Mesenchymal stem cell (in vitro differentiated cells and primary cell): ENCODE measurements at regions not wholly inside any gene's neighbourhood (a gene's known extent, or its start where the extent isn't known, plus 50 kb on each side); places are given as distances from the start of the nearest gene placed in this dataset.

ENCODE experiments used
- DNase-seq: peaks from one replicate; pipeline ENCODE4 v3.0.0-alpha.2; 2013
- H2AFZ ChIP-seq: one replicate; pipeline ENCODE4 v1.6.1; 2013; ENCODE audit warnings: low read depth, mild to moderate bottlenecking, control low read depth, inconsistent platforms, low read length, moderate library complexity
- H2AK5ac ChIP-seq: 2 replicates; pipeline ENCODE4 v1.6.1; 2013; ENCODE audit warnings: low read length, moderate library complexity, mild to moderate bottlenecking, inconsistent platforms; ENCODE audit not compliant: severe bottlenecking
- H2BK120ac ChIP-seq: one replicate; pipeline ENCODE4 v1.6.1; 2013; ENCODE audit warnings: low read depth, mild to moderate bottlenecking, inconsistent platforms, low read length, moderate library complexity
- H2BK12ac ChIP-seq, 2 experiments: one replicate each; pipeline ENCODE4 v1.6.1; 2013; ENCODE audit warnings: inconsistent platforms in 2 of 2, low read length in 2 of 2, mild to moderate bottlenecking in 2 of 2, moderate library complexity in 2 of 2, control low read depth in 1 of 2
- H2BK15ac ChIP-seq: one replicate; pipeline ENCODE4 v1.6.1; 2013; ENCODE audit warnings: mild to moderate bottlenecking, low read depth, inconsistent platforms; ENCODE audit not compliant: poor library complexity, severe bottlenecking
- H2BK5ac ChIP-seq: 2 replicates; pipeline ENCODE4 v1.6.1; 2013; ENCODE audit warnings: low read depth, mild to moderate bottlenecking, low read length, control low read depth, inconsistent platforms; ENCODE audit not compliant: poor library complexity, severe bottlenecking
- H3K14ac ChIP-seq, 2 experiments: one replicate each; pipeline ENCODE4 v1.6.1; 2013; ENCODE audit warnings: inconsistent platforms in 2 of 2, low read length in 2 of 2, control low read depth in 1 of 2, mild to moderate bottlenecking in 1 of 2, moderate library complexity in 1 of 2
- H3K18ac ChIP-seq, 2 experiments: one replicate each; pipeline ENCODE4 v1.6.1; 2013; ENCODE audit warnings: inconsistent platforms in 2 of 2, low read length in 2 of 2, control low read depth in 1 of 2, low read depth in 1 of 2, mild to moderate bottlenecking in 1 of 2
- H3K23ac ChIP-seq, 2 experiments: one replicate each; pipeline ENCODE4 v1.6.1; 2013; ENCODE audit warnings: inconsistent platforms in 2 of 2, low read length in 2 of 2, mild to moderate bottlenecking in 2 of 2, moderate library complexity in 2 of 2, control low read depth in 1 of 2
- H3K27ac ChIP-seq: 2 replicates; pipeline ENCODE4 v1.5.1; 2013; ENCODE audit warnings: mild to moderate bottlenecking, moderate library complexity, low read length, control low read depth, inconsistent platforms; ENCODE audit not compliant: poor library complexity, severe bottlenecking
- H3K27me3 ChIP-seq, 2 experiments: 2 replicates each; pipeline versions ENCODE4 v1.6.1 to v1.7.0; 2013; ENCODE audit warnings: low read length in 2 of 2, mild to moderate bottlenecking in 2 of 2, moderate library complexity in 2 of 2, control low read depth in 1 of 2, inconsistent platforms in 1 of 2; ENCODE audit not compliant: control insufficient read depth in 1 of 2, insufficient read depth in 1 of 2
- H3K36me3 ChIP-seq, 2 experiments: 2 replicates each; pipeline versions ENCODE4 v1.6.1 to v1.7.0; 2013; ENCODE audit warnings: low read length in 2 of 2, control low read depth in 1 of 2, inconsistent platforms in 1 of 2, low read depth in 1 of 2, mild to moderate bottlenecking in 1 of 2; ENCODE audit not compliant: insufficient read depth in 2 of 2, control insufficient read depth in 1 of 2
- H3K4ac ChIP-seq, 2 experiments: one replicate each; pipeline ENCODE4 v1.6.1; 2013; ENCODE audit warnings: inconsistent platforms in 2 of 2, low read length in 2 of 2, mild to moderate bottlenecking in 2 of 2, moderate library complexity in 2 of 2, control low read depth in 1 of 2, low read depth in 1 of 2
- H3K4me1 ChIP-seq: 2 replicates; pipeline ENCODE4 v1.6.1; 2013; ENCODE audit warnings: low read depth, low read length, control low read depth; ENCODE audit not compliant: control insufficient read depth, insufficient read depth
- H3K4me2 ChIP-seq: 2 replicates; pipeline ENCODE4 v1.6.1; 2013; ENCODE audit warnings: low read length, mild to moderate bottlenecking, inconsistent platforms; ENCODE audit not compliant: poor library complexity, severe bottlenecking
- H3K4me3 ChIP-seq, 2 experiments: 2 replicates each; pipeline versions ENCODE4 v1.5.1 to v1.7.0; 2013; ENCODE audit warnings: low read length in 2 of 2, mild to moderate bottlenecking in 2 of 2, control low read depth in 1 of 2, low read depth in 1 of 2; ENCODE audit not compliant: insufficient read depth in 1 of 2
- H3K79me1 ChIP-seq: replicated peaks from 2 replicates; pipeline ENCODE4 v1.6.1; 2013; ENCODE audit warnings: mild to moderate bottlenecking, control low read depth, low read length, inconsistent platforms; ENCODE audit not compliant: poor library complexity, severe bottlenecking
- H3K9ac ChIP-seq: 2 replicates; pipeline ENCODE4 v1.7.0; 2013; ENCODE audit warnings: mild to moderate bottlenecking, low read length, moderate library complexity
- H3K9me3 ChIP-seq: 2 replicates; pipeline ENCODE4 v1.7.0; 2013; ENCODE audit warnings: mild to moderate bottlenecking, low read length; ENCODE audit not compliant: control insufficient read depth
- H4K8ac ChIP-seq: one replicate; pipeline ENCODE4 v1.6.1; 2013; ENCODE audit warnings: inconsistent platforms, mild to moderate bottlenecking, low read length, moderate library complexity
- H4K91ac ChIP-seq: one replicate; pipeline ENCODE4 v1.6.1; 2013; ENCODE audit warnings: mild to moderate bottlenecking, low read length, inconsistent platforms
- WGBS: methylation state at CpG from one replicate; pipeline ENCODE4 v1.1.7; 2013; ENCODE audit warnings: mixed read lengths; 5-methylcytosine and 5-hydroxymethylcytosine counted together

DNA sequence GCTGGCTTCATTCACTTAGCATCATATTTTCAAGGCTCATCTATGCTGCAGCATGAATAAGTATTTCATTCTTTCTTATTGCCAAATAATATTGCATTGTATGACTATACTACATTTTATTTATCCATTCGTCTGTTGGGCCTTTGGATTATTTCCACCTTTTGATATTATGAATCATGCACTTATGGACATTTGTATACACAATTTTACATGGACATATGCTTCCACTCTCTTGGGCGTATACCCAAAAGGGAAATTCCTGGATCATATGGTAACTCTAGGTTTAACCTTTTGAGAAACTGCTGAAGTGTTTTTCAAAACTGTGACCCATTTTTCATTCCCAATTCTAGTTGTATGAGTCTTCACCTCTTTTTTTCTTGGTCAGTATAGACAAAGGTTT, 80.3 kb upstream of the GNAI1 start:
- Histone ChIP-seq H3K27ac (no peak overlapping the region), H2AK5ac (no peak overlapping the region), H3K18ac (no peak overlapping the region), H3K14ac (no peak overlapping the region), H3K9me3 (no peaks in the 10 kb centered on the region), H3K79me1 (no peaks in the 10 kb centered on the region), H4K8ac (no peak overlapping the region), H3K36me3 (no peaks in the 10 kb centered on the region), H2BK5ac (no peak overlapping the region), H2AFZ (no peak overlapping the region), H2BK15ac (no peak overlapping the region), H3K27me3 (no peaks in the 10 kb centered on the region), H3K4me3 (no peak overlapping the region), H3K4me2 (no peak overlapping the region), H2BK12ac (no peak overlapping the region), H3K4me1 (no peaks in the 10 kb centered on the region), H3K4ac (no peak overlapping the region), H3K9ac (no peak overlapping the region), H3K23ac (no peak overlapping the region), H4K91ac (no peak overlapping the region), H2BK120ac (no peak overlapping the region)
- DNase-seq: no peak
- no CpG with 5 or more reads among the region's 2 CpGs for WGBS

GRCh38 chr7:80053124-80053523, 81.5 kb upstream of the GNAI1 start:
- H3K9me3 ChIP-seq: no peaks in the 10 kb centered on the region
- no peak overlapping the region for H3K18ac ChIP-seq
- no peak overlapping the region for H3K27ac ChIP-seq
- H3K36me3 ChIP-seq: no peaks in the 10 kb centered on the region
- no peak overlapping the region for H3K4ac ChIP-seq
- no peak overlapping the region for H2BK120ac ChIP-seq
- WGBS: 95% methylated on average over 2 of the region's 2 CpGs
- no peak overlapping the region for H4K8ac ChIP-seq
- no peaks in the 10 kb centered on the region for H3K79me1 ChIP-seq
- H2AK5ac ChIP-seq: no peak overlapping the region
- H3K4me2 ChIP-seq: no peak overlapping the region
- DNase-seq: no peak
- no peak overlapping the region for H3K14ac ChIP-seq
- no peaks in the 10 kb centered on the region for H3K4me1 ChIP-seq
- H3K27me3 ChIP-seq: no peaks in the 10 kb centered on the region
- H2AFZ ChIP-seq: no peak overlapping the region
- H3K4me3 ChIP-seq: no peak overlapping the region
- no peak overlapping the region for H3K9ac ChIP-seq
- H4K91ac ChIP-seq: no peak overlapping the region
- no peak overlapping the region for H2BK5ac ChIP-seq
- H2BK12ac ChIP-seq: no peak overlapping the region
- H2BK15ac ChIP-seq: no peak overlapping the region
- H3K23ac ChIP-seq: no peak overlapping the region

DNA sequence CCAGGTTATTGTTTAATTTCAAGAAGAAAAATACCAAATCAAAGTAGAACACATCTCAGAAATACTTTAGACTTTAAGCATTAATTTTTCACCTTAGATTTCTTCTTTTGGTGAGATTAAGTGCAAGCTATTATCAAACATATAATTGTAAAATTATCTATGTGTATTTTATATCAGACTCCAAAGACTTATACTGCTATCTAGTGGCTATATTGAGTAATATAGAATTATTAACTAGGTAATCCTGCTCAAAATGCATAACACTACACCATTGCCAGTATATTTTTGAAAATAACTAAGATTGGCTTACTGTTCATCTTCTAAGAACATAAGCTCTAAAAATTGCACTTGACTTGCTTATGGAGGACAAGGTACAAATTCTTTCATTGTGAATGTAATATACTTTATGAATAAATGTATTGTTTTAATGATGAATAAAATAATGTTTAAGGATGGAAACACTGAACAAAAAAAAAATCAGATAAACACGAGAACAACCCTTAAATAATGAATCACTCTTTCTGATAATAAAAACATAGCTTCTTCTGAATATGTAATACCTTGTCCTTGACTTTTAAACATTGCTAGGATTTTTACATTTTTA, 86.7 kb upstream of the GNAI1 start:
- H3K18ac ChIP-seq: no peak overlapping the region
- H3K4me3 ChIP-seq: no peak overlapping the region
- no peak overlapping the region for H2AK5ac ChIP-seq
- no peaks in the 10 kb centered on the region for H3K27me3 ChIP-seq
- no peak overlapping the region for H3K27ac ChIP-seq
- no peak overlapping the region for H2BK120ac ChIP-seq
- no peaks in the 10 kb centered on the region for H3K9me3 ChIP-seq
- H3K4ac ChIP-seq: no peak overlapping the region
- H2AFZ ChIP-seq: no peak overlapping the region
- no peak overlapping the region for H4K8ac ChIP-seq
- no peaks in the 10 kb centered on the region for H3K4me1 ChIP-seq
- H4K91ac ChIP-seq: no peak overlapping the region
- H2BK5ac ChIP-seq: no peak overlapping the region
- H3K4me2 ChIP-seq: no peak overlapping the region
- H3K36me3 ChIP-seq: no peaks in the 10 kb centered on the region
- H3K79me1 ChIP-seq: no peaks in the 10 kb centered on the region
- no peak overlapping the region for H2BK12ac ChIP-seq
- WGBS: no CpG with 5 or more reads among the region's 1 CpG
- no peak overlapping the region for H3K9ac ChIP-seq
- no peak overlapping the region for H3K23ac ChIP-seq
- no peak overlapping the region for H3K14ac ChIP-seq
- peak; percentile 28 for DNase-seq
- no peak overlapping the region for H2BK15ac ChIP-seq

DNA sequence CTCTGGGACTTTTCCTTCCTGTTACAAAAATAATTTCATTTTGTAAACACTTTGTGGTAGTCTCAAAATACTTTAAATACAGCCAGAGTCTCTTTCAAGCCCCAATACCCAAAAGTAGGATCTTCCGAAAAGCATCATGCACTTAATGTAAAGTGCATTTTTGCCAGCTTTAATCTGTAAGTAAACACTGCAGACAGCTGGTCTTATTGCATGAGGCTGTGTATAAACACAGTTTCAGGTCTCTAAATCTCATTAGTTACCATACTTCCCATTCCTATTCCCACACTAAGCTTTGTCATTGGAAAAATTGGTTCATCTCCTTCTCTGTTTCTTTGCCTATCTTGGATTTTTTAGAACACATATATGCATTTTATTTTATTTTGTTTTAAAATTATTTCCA, 87.6 kb upstream of the GNAI1 start:
- H3K36me3 ChIP-seq: no peaks in the 10 kb centered on the region
- no peak overlapping the region for H4K8ac ChIP-seq
- no peak overlapping the region for H2BK15ac ChIP-seq
- H3K27ac ChIP-seq: no peak overlapping the region
- peak; percentile 63 for DNase-seq
- H3K14ac ChIP-seq: no peak overlapping the region
- no peaks in the 10 kb centered on the region for H3K27me3 ChIP-seq
- H2AFZ ChIP-seq: no peak overlapping the region
- no peak overlapping the region for H2BK12ac ChIP-seq
- no peaks in the 10 kb centered on the region for H3K4me1 ChIP-seq
- no peak overlapping the region for H2BK120ac ChIP-seq
- no peak overlapping the region for H3K23ac ChIP-seq
- H3K9me3 ChIP-seq: no peaks in the 10 kb centered on the region
- 50% methylated on average over 1 of the region's 1 CpG for WGBS
- no peaks in the 10 kb centered on the region for H3K79me1 ChIP-seq
- H3K4me3 ChIP-seq: no peak overlapping the region
- no peak overlapping the region for H3K9ac ChIP-seq
- H3K18ac ChIP-seq: no peak overlapping the region
- H4K91ac ChIP-seq: no peak overlapping the region
- H3K4ac ChIP-seq: no peak overlapping the region
- H2AK5ac ChIP-seq: no peak overlapping the region
- H2BK5ac ChIP-seq: no peak overlapping the region
- no peak overlapping the region for H3K4me2 ChIP-seq
